DND-41 (cell line): ENCODE measurements at regions not wholly inside any gene's neighbourhood (a gene's known extent, or its start where the extent isn't known, plus 50 kb on each side); places are given as distances from the start of the nearest gene placed in this dataset.

ENCODE experiments used
- EZH2 ChIP-seq: IDR thresholded peaks from 3 replicates; pipeline ENCODE4 v1.6.1; 2012; ENCODE audit warnings: borderline replicate concordance, low read depth, mild to moderate bottlenecking, moderate library complexity, low read length, inconsistent platforms; ENCODE audit not compliant: severe bottlenecking
- TF ChIP-seq, protein P1 (sequence below): IDR thresholded peaks from 2 replicates; pipeline ENCODE4 v1.5.1; 2012; ENCODE audit warnings: borderline replicate concordance, low read length, moderate library complexity, mild to moderate bottlenecking; ENCODE audit not compliant: poor library complexity, severe bottlenecking; ENCODE audit errors: extremely low read depth

GRCh38 chr11:90536301-90536700 is 313.5 kb upstream of the CHORDC1 start:
- TF ChIP-seq, protein P1, sequence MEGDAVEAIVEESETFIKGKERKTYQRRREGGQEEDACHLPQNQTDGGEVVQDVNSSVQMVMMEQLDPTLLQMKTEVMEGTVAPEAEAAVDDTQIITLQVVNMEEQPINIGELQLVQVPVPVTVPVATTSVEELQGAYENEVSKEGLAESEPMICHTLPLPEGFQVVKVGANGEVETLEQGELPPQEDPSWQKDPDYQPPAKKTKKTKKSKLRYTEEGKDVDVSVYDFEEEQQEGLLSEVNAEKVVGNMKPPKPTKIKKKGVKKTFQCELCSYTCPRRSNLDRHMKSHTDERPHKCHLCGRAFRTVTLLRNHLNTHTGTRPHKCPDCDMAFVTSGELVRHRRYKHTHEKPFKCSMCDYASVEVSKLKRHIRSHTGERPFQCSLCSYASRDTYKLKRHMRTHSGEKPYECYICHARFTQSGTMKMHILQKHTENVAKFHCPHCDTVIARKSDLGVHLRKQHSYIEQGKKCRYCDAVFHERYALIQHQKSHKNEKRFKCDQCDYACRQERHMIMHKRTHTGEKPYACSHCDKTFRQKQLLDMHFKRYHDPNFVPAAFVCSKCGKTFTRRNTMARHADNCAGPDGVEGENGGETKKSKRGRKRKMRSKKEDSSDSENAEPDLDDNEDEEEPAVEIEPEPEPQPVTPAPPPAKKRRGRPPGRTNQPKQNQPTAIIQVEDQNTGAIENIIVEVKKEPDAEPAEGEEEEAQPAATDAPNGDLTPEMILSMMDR: no peak
- no peak for TF ChIP-seq EZH2
